Immature natural killer cell (primary cell): ENCODE measurements at regions not wholly inside any gene's neighbourhood (a gene's known extent, or its start where the extent isn't known, plus 50 kb on each side); places are given as distances from the start of the nearest gene placed in this dataset.

Experiments used
- DNase-seq, 3 donors: peaks; one replicate each; pipeline ENCODE4 v3.0.0; 2022; ENCODE audit warnings: mixed read lengths in 1 of 3
- H3K27ac Mint-ChIP-seq, 6 donors: one replicate each; pipeline ENCODE4 v1.8.0; 2020; ENCODE audit warnings: mixed read lengths in 6 of 6, mild to moderate bottlenecking in 5 of 6, inconsistent platforms in 4 of 6, moderate library complexity in 3 of 6
- H3K27me3 Mint-ChIP-seq, 3 donors: one replicate each; pipeline ENCODE4 v1.8.0; 2020 to 2021; ENCODE audit warnings: low read depth in 3 of 3, mild to moderate bottlenecking in 3 of 3, mixed read lengths in 3 of 3, moderate library complexity in 3 of 3, inconsistent platforms in 1 of 3
- H3K36me3 Mint-ChIP-seq, 3 donors: one replicate each; pipeline ENCODE4 v1.8.0; 2020; ENCODE audit warnings: mixed read lengths in 3 of 3, inconsistent platforms in 2 of 3, mild to moderate bottlenecking in 2 of 3
- H3K4me1 Mint-ChIP-seq, 2 donors: one replicate each; pipeline ENCODE4 v1.8.0; 2020; ENCODE audit warnings: inconsistent platforms in 2 of 2, mild to moderate bottlenecking in 2 of 2, mixed read lengths in 2 of 2, moderate library complexity in 1 of 2
- H3K4me3 Mint-ChIP-seq, 5 donors: one replicate each; pipeline ENCODE4 v1.8.0; 2020; ENCODE audit warnings: mild to moderate bottlenecking in 5 of 5, mixed read lengths in 5 of 5, inconsistent platforms in 3 of 5, moderate library complexity in 3 of 5
- H3K9me3 Mint-ChIP-seq, 6 donors: one replicate each; pipeline ENCODE4 v1.8.0; 2020; ENCODE audit warnings: mild to moderate bottlenecking in 6 of 6, mixed read lengths in 6 of 6, inconsistent platforms in 4 of 6, moderate library complexity in 3 of 6

DNA sequence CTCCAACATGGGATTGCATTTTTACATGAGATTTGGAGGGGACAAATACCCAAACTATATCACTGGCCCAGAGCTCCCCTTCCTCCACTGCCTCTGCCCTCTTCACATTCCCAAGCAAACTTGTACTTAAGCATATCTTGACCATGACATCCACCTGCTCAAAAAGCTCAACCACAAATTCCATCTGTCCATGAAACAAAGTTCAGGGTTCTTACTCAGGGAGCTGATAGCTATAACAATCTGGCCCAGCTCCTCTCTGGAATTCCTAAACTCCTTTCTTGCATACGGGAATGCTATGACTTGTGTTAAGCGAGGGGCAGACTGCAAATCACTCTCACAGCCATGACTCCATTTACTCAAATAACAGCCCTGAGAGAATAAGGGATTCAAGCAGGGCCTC is 152.1 kb downstream of the GALC start:
- Mint-ChIP-seq H3K36me3 (no peaks in the 10 kb centered on the region), H3K4me1 (no peaks in the 10 kb centered on the region), H3K4me3 (no peak overlapping the region), H3K27ac (no peak overlapping the region), H3K9me3 (peaks cover 0 to 2% (median 0%) of the 10 kb centered on the region in 6 donors), H3K27me3 (peaks cover 0 to 12% (median 2%) of the 10 kb centered on the region in 3 donors)
- no peak for DNase-seq

DNA sequence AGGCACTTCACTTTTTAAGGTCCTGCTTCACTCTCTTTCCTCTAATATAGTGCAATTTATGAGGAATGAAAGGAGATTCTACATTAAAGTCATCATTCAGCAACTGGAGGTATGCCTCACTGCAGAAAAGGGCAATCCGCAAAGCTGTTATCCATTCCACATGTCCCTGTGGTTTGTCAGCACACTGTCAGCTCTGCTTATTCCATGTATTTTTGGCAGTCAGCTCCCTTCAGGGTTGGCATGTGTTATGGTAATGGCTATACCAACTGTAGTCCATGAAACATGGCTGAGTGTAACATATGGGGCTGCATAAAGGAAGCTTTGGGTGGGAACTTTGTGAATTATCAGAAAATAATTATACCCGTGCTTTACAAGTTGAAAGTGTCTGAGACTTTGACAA is 154.1 kb downstream of the GALC start:
- H3K4me3 Mint-ChIP-seq: no peak overlapping the region

DNA sequence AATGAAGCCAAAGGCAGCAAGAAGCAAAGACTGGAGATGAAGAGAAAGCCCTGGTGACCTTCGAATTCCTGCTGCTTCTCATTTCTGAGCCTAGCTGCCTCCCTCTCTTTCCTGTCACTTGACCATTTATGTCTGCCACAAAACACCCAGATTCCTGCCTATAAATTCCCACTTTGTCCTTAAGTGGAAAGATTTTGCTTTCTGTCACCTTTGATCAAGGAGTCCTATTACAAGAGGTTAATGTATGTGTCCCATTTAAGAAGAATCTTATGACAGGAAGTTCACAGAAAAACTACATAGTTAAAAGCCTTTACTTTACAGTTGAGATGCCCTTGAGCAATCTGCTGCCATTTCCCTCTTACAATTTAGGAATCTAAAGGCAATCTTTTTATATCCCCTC is 155.7 kb downstream of the GALC start:
- Mint-ChIP-seq H3K36me3 (no peaks in the 10 kb centered on the region), H3K9me3 (peaks cover 0 to 2% (median 0%) of the 10 kb centered on the region in 6 donors), H3K27me3 (peaks cover 0 to 13% (median 0%) of the 10 kb centered on the region in 3 donors), H3K4me1 (no peaks in the 10 kb centered on the region), H3K4me3 (no peak overlapping the region), H3K27ac (no peak overlapping the region)
- DNase-seq: no peak

More for the DNA sequence above, 154.1 kb downstream of the GALC start:
- Mint-ChIP-seq H3K36me3 (no peaks in the 10 kb centered on the region), H3K9me3 (peaks cover 0 to 2% (median 0%) of the 10 kb centered on the region in 6 donors), H3K27ac (no peak overlapping the region), H3K27me3 (peaks cover 0 to 12% (median 2%) of the 10 kb centered on the region in 3 donors), H3K4me1 (no peaks in the 10 kb centered on the region)
- no peak for DNase-seq

DNA sequence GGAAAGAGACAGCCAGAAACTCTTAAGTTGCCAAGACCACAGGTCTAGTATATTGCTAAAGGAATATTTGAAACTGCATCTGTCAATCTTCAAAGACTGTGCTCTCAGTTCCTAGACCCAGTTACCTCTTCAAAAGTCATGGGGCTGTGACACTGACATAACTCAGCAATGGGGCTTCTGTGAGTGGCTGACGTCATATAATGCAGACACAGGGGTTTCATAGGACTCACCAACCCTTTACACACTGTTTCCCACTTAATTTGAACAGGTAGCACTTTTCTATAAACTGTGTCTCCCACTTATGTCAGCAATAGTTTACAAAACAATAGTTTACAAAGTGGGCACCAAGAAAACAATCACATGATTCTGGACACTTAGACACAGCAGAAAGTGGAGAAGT is 158.4 kb downstream of the GALC start:
- H3K27me3 Mint-ChIP-seq: peaks cover 0 to 12% (median 0%) of the 10 kb centered on the region in 3 donors
- H3K27ac Mint-ChIP-seq: no peak overlapping the region
- H3K36me3 Mint-ChIP-seq: no peaks in the 10 kb centered on the region
- DNase-seq: no peak
- no peaks in the 10 kb centered on the region for H3K4me1 Mint-ChIP-seq
- no peak overlapping the region for H3K4me3 Mint-ChIP-seq
- H3K9me3 Mint-ChIP-seq: peaks cover 0 to 2% (median 0%) of the 10 kb centered on the region in 6 donors

DNA sequence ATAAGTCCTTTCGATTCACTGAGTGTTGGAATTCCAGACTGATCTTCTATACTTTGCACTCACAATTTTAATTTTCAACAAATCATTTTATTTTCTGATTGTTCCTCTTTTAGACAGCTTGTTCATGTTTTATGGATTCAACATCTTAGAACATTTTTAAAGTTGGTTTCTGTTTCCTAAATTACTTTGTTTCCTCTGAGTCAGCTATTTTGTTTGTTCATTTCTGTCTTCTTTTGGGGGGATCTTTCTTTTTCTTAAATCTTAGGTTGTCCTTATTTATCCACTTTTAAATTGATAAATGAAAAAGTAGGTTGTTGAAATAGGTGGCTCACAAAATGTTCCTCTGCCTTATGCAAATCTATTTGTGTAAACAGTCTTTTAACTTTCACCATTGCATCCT is 160.0 kb downstream of the GALC start:
- Mint-ChIP-seq H3K36me3 (peaks cover 0 to 3% (median 0%) of the 10 kb centered on the region in 3 donors), H3K4me1 (no peaks in the 10 kb centered on the region), H3K4me3 (no peak overlapping the region), H3K27ac (no peak overlapping the region), H3K27me3 (peaks cover 0 to 9% (median 0%) of the 10 kb centered on the region in 3 donors), H3K9me3 (peaks cover 0 to 4% (median under 1%) of the 10 kb centered on the region in 6 donors)
- DNase-seq: no peak

DNA sequence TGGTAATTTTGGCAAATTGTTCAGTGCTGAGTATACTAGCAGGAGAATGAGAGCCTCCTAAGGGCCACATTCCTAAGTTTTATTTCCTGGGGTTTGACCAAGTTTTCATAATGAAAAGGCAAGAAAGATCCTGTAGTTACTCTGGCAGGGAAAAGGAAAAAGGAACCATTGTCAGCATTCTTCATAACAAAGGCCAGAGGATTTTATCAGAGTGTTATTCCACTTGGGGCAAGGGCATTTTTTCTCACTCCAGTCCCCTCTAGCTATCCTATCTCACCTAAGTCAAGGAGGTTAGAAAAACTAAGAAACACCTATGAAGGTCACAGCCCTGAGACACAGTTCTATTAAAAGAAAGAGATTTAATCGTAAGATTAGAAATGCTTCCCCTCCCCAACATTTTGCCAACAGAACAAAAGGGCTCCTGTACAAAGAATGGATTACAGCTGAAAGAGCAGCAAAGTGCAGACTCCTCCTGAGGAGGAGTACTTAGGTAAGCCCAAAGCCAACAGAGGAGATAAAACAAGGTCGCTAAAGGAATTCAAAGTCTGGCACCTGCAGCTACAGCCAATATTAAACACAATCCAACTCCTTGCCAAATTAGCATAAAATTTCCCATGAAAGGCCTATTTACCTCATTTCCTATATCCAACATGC is 162.4 kb downstream of the GALC start:
- H3K27ac Mint-ChIP-seq: no peak overlapping the region
- peaks cover 0 to 9% (median under 1%) of the 10 kb centered on the region in 6 donors for H3K9me3 Mint-ChIP-seq
- no peaks in the 10 kb centered on the region for H3K4me1 Mint-ChIP-seq
- H3K4me3 Mint-ChIP-seq: no peak overlapping the region
- peaks cover 0 to 3% (median 0%) of the 10 kb centered on the region in 3 donors for H3K36me3 Mint-ChIP-seq
- no peak for DNase-seq
- peaks cover 0 to 3% (median 0%) of the 10 kb centered on the region in 3 donors for H3K27me3 Mint-ChIP-seq

DNA sequence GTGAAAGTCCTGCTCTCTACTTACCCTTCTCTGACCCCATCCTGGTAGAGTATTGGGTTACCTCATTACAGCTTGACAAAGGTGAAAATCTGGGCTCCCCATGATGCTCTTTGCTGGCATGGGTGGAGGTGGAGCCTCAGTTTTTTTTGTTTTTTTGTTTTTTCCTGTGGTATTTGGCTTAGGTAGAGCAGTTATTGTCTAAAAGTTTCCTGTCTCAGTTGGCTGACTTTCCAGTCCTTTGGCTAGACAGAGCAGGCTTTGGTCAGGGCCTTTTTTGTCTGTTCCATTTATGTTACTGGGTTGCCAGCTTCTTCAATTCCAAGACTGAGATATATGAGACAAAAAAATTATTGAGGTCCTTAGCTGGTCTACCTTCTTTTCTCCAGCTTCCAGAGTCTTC is 163.4 kb downstream of the GALC start:
- H3K9me3 Mint-ChIP-seq: peaks cover 0 to 9% (median under 1%) of the 10 kb centered on the region in 6 donors
- DNase-seq: no peak
- H3K36me3 Mint-ChIP-seq: peaks cover 0 to 3% (median 0%) of the 10 kb centered on the region in 3 donors
- H3K27ac Mint-ChIP-seq: no peak overlapping the region
- no peak overlapping the region for H3K4me3 Mint-ChIP-seq
- H3K27me3 Mint-ChIP-seq: peaks cover 0 to 3% (median 2%) of the 10 kb centered on the region in 3 donors
- H3K4me1 Mint-ChIP-seq: no peaks in the 10 kb centered on the region

DNA sequence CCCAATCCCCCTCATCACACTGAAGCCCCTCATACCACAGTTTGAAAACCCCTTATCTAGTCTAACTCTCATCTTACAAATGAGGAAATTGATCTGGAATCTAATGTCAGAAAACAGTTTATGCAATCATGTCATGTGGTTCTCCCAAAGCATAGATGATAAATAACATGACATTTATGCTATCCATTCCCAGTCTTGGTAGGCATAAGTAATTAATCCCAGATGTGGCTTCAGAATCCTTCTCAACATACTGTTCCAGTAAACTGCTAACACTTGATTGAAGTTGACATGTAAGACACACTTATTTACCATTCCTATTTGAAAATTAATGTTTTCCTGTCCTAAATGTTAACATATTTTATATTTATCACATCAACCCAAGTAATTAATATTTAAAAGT is 168.7 kb downstream of the GALC start:
- Mint-ChIP-seq H3K36me3 (peaks cover 0 to 3% (median 0%) of the 10 kb centered on the region in 3 donors), H3K27me3 (peaks cover 0 to 5% (median 1%) of the 10 kb centered on the region in 3 donors), H3K9me3 (peaks cover 0 to 9% (median 0%) of the 10 kb centered on the region in 6 donors), H3K4me1 (no peaks in the 10 kb centered on the region), H3K4me3 (no peak overlapping the region), H3K27ac (no peak overlapping the region)
- DNase-seq: no peak

DNA sequence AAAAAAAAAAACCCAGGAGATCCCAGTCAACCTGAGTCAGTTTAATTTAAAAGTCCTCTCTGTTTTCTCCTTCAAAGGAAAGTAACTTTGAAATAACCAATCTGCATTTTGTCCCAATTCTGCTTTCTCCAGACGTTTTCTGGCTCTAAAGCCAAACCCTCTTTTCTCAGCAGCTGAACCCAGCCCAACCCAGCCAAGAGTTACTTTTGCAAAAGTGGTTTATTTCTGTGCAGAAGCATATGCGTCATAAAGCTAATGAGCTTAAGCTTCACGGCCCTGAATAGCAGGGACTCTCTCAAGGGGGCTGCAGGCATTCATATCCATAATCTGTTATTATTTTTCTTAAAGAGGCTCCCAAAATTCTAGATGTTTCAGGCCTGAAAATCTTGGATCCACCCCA is 176.6 kb downstream of the GALC start:
- peaks cover 0 to 10% (median 0%) of the 10 kb centered on the region in 6 donors for H3K9me3 Mint-ChIP-seq
- no peak for DNase-seq
- H3K4me1 Mint-ChIP-seq: peaks cover 3 to 9% of the 10 kb centered on the region in 2 donors
- no peak overlapping the region for H3K27ac Mint-ChIP-seq
- no peaks in the 10 kb centered on the region for H3K36me3 Mint-ChIP-seq
- no peak overlapping the region for H3K4me3 Mint-ChIP-seq
- peaks cover 3 to 5% (median 4%) of the 10 kb centered on the region in 3 donors for H3K27me3 Mint-ChIP-seq

DNA sequence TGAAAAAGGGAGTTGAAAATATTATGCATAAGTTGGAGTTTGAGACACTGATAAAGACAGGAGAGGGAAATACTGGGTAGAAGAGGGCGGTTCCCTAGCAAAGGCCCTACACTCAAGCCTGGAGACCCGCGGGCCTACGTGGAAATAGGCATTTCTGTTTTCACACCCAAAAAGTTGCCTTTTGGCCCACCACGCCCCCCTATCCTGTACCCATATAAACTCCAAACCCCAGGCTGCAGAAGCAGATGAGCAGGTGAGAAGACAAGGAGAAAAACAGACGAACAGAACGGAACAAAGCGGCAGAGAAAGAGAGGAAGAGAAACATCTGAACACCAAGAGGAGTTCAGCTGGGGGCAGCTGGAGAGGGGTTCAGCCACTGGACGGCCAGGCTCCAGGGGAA is 177.9 kb downstream of the GALC start:
- Mint-ChIP-seq H3K4me3 (no peak overlapping the region), H3K4me1 (peaks cover 3 to 9% of the 10 kb centered on the region in 2 donors), H3K9me3 (peaks cover 0 to 10% (median 0%) of the 10 kb centered on the region in 6 donors), H3K36me3 (no peaks in the 10 kb centered on the region), H3K27me3 (peaks cover 3 to 11% (median 5%) of the 10 kb centered on the region in 3 donors), H3K27ac (no peak overlapping the region)
- no peak for DNase-seq

DNA sequence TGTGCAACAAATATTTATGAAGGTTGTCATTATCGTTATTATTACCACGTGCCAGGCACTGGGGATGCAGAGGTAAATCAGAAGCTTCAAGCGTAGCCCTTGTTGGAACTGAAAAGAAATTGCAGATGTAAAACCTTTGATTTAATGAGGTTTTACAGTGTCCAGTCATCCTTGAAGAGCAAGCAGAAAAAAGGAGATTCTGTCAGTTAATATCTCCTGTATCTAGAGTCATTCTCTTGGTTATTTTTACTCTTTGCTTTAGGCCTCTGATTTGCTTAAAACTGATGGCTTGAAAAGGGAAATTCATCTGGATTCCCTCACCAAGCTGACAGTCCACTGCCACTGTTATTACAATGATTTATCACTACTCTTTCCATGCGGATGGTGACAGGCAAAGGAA is 179.3 kb downstream of the GALC start:
- Mint-ChIP-seq H3K4me1 (peaks cover 3 to 7% of the 10 kb centered on the region in 2 donors), H3K27me3 (peaks cover 6 to 11% (median 8%) of the 10 kb centered on the region in 3 donors), H3K36me3 (no peaks in the 10 kb centered on the region), H3K9me3 (peaks cover 0 to 10% (median 0%) of the 10 kb centered on the region in 6 donors), H3K4me3 (no peak overlapping the region), H3K27ac (no peak overlapping the region)
- no peak for DNase-seq

DNA sequence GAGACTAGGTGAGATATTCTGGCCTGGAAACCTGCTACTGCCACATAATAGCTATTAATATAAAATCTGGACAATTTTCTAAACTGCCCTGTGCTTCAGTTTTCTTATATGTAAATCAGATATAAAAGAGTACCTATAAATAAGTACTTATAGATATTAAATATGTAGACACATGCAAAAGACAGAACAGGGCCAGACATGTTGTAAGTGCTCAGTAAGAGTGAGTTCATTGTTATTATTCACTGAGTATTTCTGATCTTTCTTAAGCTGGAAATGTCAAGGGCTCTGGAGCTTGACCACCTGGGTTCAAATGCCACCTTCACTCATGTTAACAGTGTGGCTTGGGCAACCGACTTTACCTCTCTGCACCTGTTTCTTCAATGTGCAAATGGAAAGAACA is 179.8 kb downstream of the GALC start:
- Mint-ChIP-seq H3K27me3 (peaks cover 6 to 11% (median 8%) of the 10 kb centered on the region in 3 donors), H3K4me1 (peaks cover under 1 to 2% of the 10 kb centered on the region in 2 donors), H3K9me3 (peaks cover 0 to 8% (median 0%) of the 10 kb centered on the region in 6 donors), H3K27ac (no peak overlapping the region), H3K4me3 (no peak overlapping the region), H3K36me3 (no peaks in the 10 kb centered on the region)
- no peak for DNase-seq

DNA sequence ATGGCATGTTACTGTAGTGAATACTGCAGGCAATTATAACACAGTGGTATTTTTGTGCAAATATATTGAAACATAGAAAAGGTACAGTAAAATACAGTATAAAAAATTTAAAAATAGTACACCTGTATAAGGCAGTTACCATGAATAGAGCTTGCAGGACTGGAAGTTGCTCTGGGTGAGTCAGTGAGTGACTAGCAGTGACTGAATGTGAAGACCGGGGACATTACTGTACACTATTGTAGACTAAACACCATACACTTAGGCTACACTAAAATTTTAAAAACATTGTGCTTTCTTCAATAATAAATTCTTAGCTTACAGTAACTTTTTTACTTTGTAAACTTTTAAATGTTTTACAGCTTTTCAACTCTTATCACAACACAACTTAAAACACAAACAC is 181.7 kb downstream of the GALC start:
- peaks cover 0 to 2% (median 0%) of the 10 kb centered on the region in 6 donors for H3K9me3 Mint-ChIP-seq
- H3K27me3 Mint-ChIP-seq: peaks cover 5 to 10% (median 9%) of the 10 kb centered on the region in 3 donors
- no peak for DNase-seq
- H3K27ac Mint-ChIP-seq: no peak overlapping the region
- H3K4me3 Mint-ChIP-seq: no peak overlapping the region
- H3K4me1 Mint-ChIP-seq: no peaks in the 10 kb centered on the region
- no peaks in the 10 kb centered on the region for H3K36me3 Mint-ChIP-seq

DNA sequence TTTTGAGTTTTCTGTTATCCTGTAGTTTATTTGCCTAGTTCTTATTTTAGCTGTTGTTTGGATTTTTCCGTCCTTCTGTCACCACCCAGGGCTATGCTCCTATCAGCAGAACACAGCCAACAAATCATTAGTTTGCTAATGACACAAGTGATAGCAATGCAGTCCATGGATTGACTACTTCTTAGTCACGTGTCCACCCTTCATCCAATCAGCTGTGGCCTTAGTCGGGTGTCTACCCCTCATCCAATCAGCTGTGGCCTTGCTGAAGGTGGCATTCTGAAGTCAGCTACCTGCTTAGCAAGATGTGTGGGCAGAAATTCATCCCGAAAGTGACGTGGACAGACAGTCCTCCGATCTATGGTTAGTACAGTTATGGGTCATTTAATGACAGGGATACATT is 182.3 kb downstream of the GALC start:
- H3K4me3 Mint-ChIP-seq: no peak overlapping the region
- no peaks in the 10 kb centered on the region for H3K36me3 Mint-ChIP-seq
- DNase-seq: no peak
- H3K27me3 Mint-ChIP-seq: peaks cover 5 to 10% (median 9%) of the 10 kb centered on the region in 3 donors
- H3K27ac Mint-ChIP-seq: no peak overlapping the region
- peaks cover 0 to 2% (median 0%) of the 10 kb centered on the region in 6 donors for H3K9me3 Mint-ChIP-seq
- H3K4me1 Mint-ChIP-seq: no peaks in the 10 kb centered on the region

DNA sequence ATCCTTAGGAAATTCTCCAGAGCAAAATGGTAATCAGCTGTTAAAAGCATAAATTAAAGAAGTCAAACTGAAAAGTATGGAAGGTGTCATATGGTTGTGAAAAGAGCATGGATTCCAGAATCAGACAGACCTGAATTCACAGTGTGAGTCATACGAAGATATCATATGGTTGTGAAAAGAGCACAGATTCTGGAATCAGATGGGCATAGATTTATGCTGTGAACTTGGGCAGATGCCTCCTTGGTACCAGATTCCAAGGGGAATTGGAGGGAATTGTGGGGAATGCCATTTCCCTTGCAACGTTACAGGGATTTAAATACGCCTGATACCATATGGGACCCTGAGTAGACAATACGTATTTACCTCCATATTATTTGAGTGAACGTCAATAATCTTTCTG is 183.7 kb downstream of the GALC start:
- Mint-ChIP-seq H3K27me3 (peaks cover 5 to 11% (median 9%) of the 10 kb centered on the region in 3 donors), H3K4me1 (no peaks in the 10 kb centered on the region), H3K27ac (no peak overlapping the region), H3K9me3 (peaks cover 0 to 2% (median 0%) of the 10 kb centered on the region in 6 donors), H3K36me3 (no peaks in the 10 kb centered on the region), H3K4me3 (no peak overlapping the region)
- no peak for DNase-seq
